Superior temporal gyrus (tissue), 1 donor: ENCODE measurements at regions not wholly inside any gene's neighbourhood (a gene's known extent, or its start where the extent isn't known, plus 50 kb on each side); places are given as distances from the start of the nearest gene placed in this dataset.
A peak's percentile ranks its signal among the peaks of the same experiment; 100 is the strongest.

Experiments
- DNase-seq: peaks from one replicate; pipeline ENCODE4 v3.0.0-alpha.2; 2016; ENCODE audit errors: extremely low spot score

DNA sequence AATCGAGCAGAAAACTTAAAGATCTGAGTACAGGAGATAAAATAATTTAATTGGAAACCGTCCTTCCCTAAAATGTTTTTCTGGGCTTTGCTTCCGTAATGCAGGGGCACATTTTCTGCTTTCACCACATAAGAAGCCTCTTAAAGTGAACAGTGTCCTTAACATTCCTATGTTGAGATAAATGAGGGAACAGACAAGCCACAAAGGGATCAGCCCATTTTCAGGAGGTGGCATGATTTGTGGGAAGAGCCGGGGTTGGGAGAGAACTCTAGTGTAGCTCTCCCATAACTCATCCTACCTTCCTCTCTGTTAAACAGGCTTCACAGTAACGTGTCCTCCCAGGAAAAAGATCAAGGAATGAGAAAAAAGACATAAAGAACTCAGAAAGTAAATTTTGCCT lies 56.9 kb upstream of the ACVR1C start:
- no peak for DNase-seq

DNA sequence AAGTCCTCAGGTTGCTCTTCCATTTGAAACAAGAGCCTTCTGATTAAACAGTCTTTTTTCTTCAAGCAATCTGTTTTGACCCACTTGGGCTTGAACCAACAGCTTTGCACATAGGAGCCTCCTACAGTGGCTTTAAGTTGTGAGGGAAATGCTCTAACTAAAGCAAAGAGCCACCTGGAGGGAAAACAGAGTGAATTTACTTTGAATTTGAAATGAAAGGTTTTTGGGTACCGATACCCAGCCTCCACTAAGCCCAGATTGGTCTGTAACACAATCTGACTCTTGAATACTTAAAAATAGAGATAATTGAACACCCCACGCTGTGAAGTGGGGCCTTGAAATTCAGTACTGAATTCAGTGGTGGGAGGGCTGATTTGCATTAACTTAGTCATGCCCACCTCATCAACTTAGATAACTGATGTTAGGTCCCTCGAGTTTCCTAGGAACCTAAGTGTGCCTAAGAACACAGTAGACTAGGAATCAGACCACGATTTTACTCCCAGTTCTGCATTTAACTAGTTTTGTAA lies 56.3 kb upstream of the ACVR1C start:
- peak; percentile 33 for DNase-seq
